MM.1S (cell line): ENCODE measurements at regions not wholly inside any gene's neighbourhood (a gene's known extent, or its start where the extent isn't known, plus 50 kb on each side); places are given as distances from the start of the nearest gene placed in this dataset.

Source experiments
- EZH2 ChIP-seq: fragments of 300-600 bp; sonication (generic); optimal IDR thresholded peaks from 2 replicates; pipeline ENCODE3; 2017; ENCODE audit warnings: low read depth, mild to moderate bottlenecking, antibody characterized with exemption, low read length, mixed read lengths
- TF ChIP-seq, protein P1 (sequence below): fragments of 300-600 bp; sonication (generic); IDR thresholded peaks from 2 replicates; pipeline ENCODE4 v1.5.1; 2016; ENCODE audit warnings: antibody characterized with exemption, low read length, mixed read lengths

DNA sequence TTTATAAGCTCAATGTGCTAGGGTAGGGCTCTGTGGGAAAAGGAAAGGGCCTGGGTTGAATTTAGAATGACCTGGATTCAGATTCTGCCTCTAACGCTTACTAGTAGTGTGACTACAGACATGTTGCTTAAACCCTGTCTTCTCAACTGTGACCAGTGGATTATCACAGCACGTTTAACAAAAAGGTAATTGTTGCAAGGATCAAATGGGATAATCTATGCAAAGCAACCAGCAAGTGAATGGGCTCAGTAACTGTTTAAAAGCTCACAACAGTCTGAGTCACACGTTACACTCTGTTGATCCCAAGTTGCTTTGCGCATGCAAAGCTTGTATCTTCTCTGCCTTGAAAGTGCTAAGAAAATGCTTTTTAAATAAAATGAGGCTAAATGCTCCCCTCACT, 236.5 kb downstream of the IL20RB start:
- TF ChIP-seq, protein P1, sequence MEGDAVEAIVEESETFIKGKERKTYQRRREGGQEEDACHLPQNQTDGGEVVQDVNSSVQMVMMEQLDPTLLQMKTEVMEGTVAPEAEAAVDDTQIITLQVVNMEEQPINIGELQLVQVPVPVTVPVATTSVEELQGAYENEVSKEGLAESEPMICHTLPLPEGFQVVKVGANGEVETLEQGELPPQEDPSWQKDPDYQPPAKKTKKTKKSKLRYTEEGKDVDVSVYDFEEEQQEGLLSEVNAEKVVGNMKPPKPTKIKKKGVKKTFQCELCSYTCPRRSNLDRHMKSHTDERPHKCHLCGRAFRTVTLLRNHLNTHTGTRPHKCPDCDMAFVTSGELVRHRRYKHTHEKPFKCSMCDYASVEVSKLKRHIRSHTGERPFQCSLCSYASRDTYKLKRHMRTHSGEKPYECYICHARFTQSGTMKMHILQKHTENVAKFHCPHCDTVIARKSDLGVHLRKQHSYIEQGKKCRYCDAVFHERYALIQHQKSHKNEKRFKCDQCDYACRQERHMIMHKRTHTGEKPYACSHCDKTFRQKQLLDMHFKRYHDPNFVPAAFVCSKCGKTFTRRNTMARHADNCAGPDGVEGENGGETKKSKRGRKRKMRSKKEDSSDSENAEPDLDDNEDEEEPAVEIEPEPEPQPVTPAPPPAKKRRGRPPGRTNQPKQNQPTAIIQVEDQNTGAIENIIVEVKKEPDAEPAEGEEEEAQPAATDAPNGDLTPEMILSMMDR: no peak
- no peak for TF ChIP-seq EZH2
